Upper lobe of left lung (tissue), 6 donors: ENCODE measurements at regions not wholly inside any gene's neighbourhood (a gene's known extent, or its start where the extent isn't known, plus 50 kb on each side); places are given as distances from the start of the nearest gene placed in this dataset.
"Not testable (repeated sequence)": the region's sequence is repeated elsewhere in the genome, so short reads cannot be mapped to it uniquely, and the experiment has no call there.

Source experiments
- ATAC-seq, 2 donors: fragments of 200-7000 bp; cut with Tn5 transposase; one replicate each; pipeline ENCODE4 v1.9.1; 2022; ENCODE audit warnings: mild to moderate bottlenecking in 2 of 2, moderate library complexity in 2 of 2; ENCODE audit not compliant: low FRiP score in 2 of 2
- DNase-seq, 2 donors: peaks; one replicate each; pipeline ENCODE4 v3.0.0-alpha.2; 2019 to 2020
- H3K27ac ChIP-seq, 4 donors: fragments of 200-600 bp; sonication (generic); one replicate each; pipeline ENCODE4 v1.5.1; 2016 to 2019
- H3K27me3 ChIP-seq, 4 donors: fragments of 200-600 bp; sonication (generic); one replicate each; pipeline ENCODE4 v1.5.1; 2017 to 2019
- H3K36me3 ChIP-seq, 4 donors: fragments of 200-600 bp; sonication (generic); one replicate each; pipeline ENCODE4 v1.5.1; 2016 to 2019
- H3K4me1 ChIP-seq, 4 donors: fragments of 200-600 bp; sonication (generic); one replicate each; pipeline ENCODE4 v1.5.1; 2018 to 2019
- H3K4me3 ChIP-seq, 4 donors: fragments of 200-600 bp; sonication (generic); one replicate each; pipeline ENCODE4 v1.5.1; 2017 to 2019; ENCODE audit warnings: mild to moderate bottlenecking in 2 of 4, moderate library complexity in 1 of 4
- H3K9me3 ChIP-seq, 4 donors: fragments of 200-600 bp; sonication (generic); one replicate each; pipeline ENCODE4 v1.5.1; 2018 to 2019
- EP300 ChIP-seq, 4 donors: sonication (generic); formaldehyde crosslinking; IDR thresholded peaks; one replicate each; pipeline ENCODE4 v1.5.1; 2017; ENCODE audit warnings: antibody characterized with exemption in 4 of 4, control low read depth in 2 of 4
- POLR2A ChIP-seq, 4 donors: fragments of 450-650 bp; IDR thresholded peaks; one replicate each; pipeline ENCODE4 v1.5.1; 2016 to 2017; ENCODE audit warnings: antibody characterized with exemption in 4 of 4, mild to moderate bottlenecking in 2 of 4
- POLR2AphosphoS5 ChIP-seq, 2 donors: sonication (generic); formaldehyde crosslinking; IDR thresholded peaks; one replicate each; pipeline ENCODE4 v1.5.1; 2017; ENCODE audit warnings: antibody characterized with exemption in 2 of 2
- WGBS, 2 donors: methylation state at CpG; one replicate each; pipeline ENCODE4 v1.1.5; 2017 to 2018; 5-methylcytosine and 5-hydroxymethylcytosine counted together
- TF ChIP-seq, protein P1 (sequence below), 6 experiments: fragments of 450-650 bp in 4 of 6; fragments of 200-600 bp in 2 of 6; sonication (generic) in 2 of 6; IDR thresholded peaks; one replicate each; pipeline ENCODE4 v1.5.1; 2016 to 2019; ENCODE audit warnings: antibody characterized with exemption in 6 of 6
- donor health status: DM: no; HTN: no; CAD: no; lungs with moderate emphysema.
- donor health status: DM: no; HTN: yes; CAD: no; lungs with severe emphysema.

DNA sequence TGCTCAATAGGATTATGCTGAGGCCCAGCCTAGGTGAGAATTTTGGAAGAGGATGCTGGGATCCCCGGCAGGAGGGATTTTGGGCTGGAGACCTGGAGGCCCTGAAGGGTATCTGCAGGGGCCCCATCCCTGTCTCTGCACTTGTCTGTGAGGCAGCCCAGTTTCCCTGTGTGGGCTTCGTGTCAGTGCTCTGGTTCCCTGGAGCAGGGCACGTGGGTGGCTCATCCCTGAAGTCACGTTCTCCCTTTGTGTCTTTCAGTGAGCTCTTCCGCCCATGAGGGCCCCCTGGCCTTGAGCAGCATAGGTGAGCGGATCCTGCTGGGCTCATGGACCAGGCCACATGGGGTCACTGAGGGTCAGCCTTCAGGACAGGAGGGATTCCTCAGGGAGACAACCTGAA lies 217.9 kb downstream of the SNRPN start:
- peak in 1 of 2 donors; percentile 15 for DNase-seq
- Histone ChIP-seq H3K36me3 (no peaks in the 10 kb centered on the region), H3K4me1 (no peaks in the 10 kb centered on the region), H3K9me3 (peaks cover 4 to 84% (median 36%) of the 10 kb centered on the region in 4 donors), H3K4me3 (no peak overlapping the region), H3K27me3 (no peaks in the 10 kb centered on the region), H3K27ac (no peak overlapping the region)
- no peak for TF ChIP-seq POLR2A (IDR thresholded peaks at IDR 0.05)
- TF ChIP-seq, protein P1, sequence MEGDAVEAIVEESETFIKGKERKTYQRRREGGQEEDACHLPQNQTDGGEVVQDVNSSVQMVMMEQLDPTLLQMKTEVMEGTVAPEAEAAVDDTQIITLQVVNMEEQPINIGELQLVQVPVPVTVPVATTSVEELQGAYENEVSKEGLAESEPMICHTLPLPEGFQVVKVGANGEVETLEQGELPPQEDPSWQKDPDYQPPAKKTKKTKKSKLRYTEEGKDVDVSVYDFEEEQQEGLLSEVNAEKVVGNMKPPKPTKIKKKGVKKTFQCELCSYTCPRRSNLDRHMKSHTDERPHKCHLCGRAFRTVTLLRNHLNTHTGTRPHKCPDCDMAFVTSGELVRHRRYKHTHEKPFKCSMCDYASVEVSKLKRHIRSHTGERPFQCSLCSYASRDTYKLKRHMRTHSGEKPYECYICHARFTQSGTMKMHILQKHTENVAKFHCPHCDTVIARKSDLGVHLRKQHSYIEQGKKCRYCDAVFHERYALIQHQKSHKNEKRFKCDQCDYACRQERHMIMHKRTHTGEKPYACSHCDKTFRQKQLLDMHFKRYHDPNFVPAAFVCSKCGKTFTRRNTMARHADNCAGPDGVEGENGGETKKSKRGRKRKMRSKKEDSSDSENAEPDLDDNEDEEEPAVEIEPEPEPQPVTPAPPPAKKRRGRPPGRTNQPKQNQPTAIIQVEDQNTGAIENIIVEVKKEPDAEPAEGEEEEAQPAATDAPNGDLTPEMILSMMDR (IDR thresholded peaks at IDR 0.05) = no peak
- no peak for TF ChIP-seq POLR2AphosphoS5 (IDR thresholded peaks at IDR 0.05)
- TF ChIP-seq EP300 (IDR thresholded peaks at IDR 0.05) = no peak
- no peak for ATAC-seq
- WGBS, 2 donors = 87 to 95% methylated on average over 4 to 6 of the region's 6 CpGs

DNA sequence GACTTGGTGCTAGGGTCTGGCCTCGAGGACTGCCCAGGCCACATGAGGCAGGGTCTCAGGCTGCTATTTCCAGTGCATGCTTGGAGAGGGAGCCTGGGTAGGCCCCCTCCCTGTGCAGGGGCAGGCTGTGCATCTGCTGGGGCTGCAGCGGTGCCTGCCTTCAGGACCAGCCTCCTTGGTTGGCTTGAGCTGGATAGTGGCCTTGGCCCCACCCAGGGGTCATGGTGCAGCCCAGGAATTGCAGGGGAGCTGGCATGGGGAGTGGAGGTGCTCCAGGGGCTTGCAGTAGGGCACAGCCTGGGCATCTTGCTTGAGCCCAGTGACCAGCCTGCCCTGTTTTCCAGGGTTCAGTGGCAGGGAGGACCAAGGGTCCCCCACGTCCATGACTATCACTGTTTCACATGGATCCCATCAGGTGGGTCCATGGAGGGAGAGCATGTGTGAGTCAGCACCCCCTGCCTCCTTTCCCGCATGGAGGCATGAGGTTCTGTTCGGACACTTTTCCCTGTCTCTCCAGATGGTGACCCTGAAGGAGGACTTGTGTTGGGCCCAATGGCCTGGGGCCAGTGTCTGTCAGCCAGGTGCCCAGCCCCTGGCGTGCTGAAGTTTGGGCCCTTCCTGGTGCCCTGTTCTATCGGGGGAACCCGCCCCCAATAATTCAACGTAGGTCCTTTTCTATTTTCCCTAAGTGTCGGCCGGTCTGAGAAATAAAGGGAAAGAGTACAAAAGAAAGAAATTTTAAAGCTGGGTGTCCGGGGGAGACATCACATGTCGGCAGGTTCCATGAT lies 218.6 kb downstream of the SNRPN start:
- Histone ChIP-seq H3K4me1 (no peaks in the 10 kb centered on the region), H3K27me3 (no peaks in the 10 kb centered on the region), H3K36me3 (no peaks in the 10 kb centered on the region), H3K4me3 (no peak overlapping the region), H3K27ac (no peak overlapping the region), H3K9me3 (peaks cover 4 to 91% (median 36%) of the 10 kb centered on the region in 4 donors)
- DNase-seq (peak; percentile 9 to 50), ATAC-seq (no peak)
- TF ChIP-seq POLR2A (IDR thresholded peaks at IDR 0.05) (no peak), POLR2AphosphoS5 (IDR thresholded peaks at IDR 0.05) (no peak), EP300 (IDR thresholded peaks at IDR 0.05) (no peak)
- TF ChIP-seq, protein P1 (IDR thresholded peaks at IDR 0.05) = no peak
- WGBS, 2 donors = 91 to 94% methylated on average over 9 to 12 of the region's 13 CpGs

DNA sequence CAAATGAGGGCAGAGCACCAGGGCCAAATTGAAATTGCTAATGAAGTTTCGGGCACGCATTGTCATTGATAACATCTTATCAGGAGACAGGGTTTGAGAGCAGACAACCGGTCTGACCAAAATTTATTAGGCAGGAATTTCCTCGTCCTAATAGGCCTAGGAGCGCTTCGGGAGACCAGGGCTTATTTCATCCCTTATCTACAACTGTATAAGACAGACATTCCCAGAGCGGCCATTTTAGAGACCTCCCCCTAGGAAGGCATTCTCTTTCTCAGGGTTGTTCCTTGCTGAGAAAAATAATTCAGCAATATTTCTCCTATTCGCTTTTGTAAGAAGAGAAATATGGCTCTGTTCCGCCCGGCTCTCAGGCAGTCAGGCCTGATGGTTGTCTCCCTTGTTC lies 219.4 kb downstream of the SNRPN start:
- not testable (repeated sequence) for ATAC-seq, H3K27ac ChIP-seq, H3K4me3 ChIP-seq, H3K27me3 ChIP-seq, H3K36me3 ChIP-seq, DNase-seq, H3K4me1 ChIP-seq
- peaks cover 4 to 94% (median 36%) of the 10 kb centered on the region in 4 donors for H3K9me3 ChIP-seq
- WGBS, 2 donors = 88% methylated on average over 10 of the region's 10 CpGs

DNA sequence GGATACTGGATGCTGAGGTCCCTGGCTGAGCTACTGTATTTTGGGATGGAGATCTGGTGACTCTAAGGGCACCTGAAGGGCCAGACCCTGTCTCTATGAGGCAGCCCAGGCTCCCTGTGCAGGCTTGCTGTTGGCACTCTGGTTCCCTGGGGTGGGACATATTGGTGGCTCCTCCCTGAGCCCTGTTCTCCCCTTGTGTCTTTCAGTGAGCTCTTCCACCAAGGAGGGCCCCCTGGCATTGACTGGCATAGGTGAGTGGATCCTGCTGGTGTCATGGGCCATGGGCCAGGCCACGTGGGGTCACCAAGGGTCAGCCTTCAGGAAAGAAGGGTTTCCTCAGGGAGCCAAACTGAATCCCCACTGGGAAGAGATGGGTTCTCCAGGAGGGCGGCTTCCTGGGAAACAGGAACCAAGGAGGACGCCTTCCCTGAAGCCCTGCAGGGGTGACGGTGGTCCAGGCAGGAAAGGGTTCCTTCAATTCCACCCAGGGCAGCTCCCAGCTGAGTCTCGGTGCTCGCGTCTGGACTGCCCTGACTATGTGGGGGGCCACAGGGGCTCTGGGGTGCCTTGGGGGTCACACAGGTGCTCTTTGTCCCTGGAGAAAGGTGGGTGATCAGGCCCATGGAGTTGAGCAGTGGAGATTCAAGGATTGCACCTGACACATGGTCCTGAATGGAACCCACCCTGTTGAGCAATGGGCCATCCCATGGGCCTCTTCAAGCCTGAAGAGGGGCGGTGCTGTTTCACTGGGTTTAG lies 220.4 kb downstream of the SNRPN start:
- H3K36me3 ChIP-seq = no peaks in the 10 kb centered on the region
- WGBS, 2 donors = 82 to 93% methylated on average over 3 to 8 of the region's 8 CpGs
- H3K4me3 ChIP-seq = no peak overlapping the region
- TF ChIP-seq POLR2AphosphoS5 (IDR thresholded peaks at IDR 0.05) (no peak), POLR2A (IDR thresholded peaks at IDR 0.05) (no peak), EP300 (IDR thresholded peaks at IDR 0.05) (no peak)
- TF ChIP-seq, protein P1 (IDR thresholded peaks at IDR 0.05) = no peak
- H3K27me3 ChIP-seq = no peaks in the 10 kb centered on the region
- peaks cover 4 to 97% (median 36%) of the 10 kb centered on the region in 4 donors for H3K9me3 ChIP-seq
- no peak overlapping the region for H3K27ac ChIP-seq
- ATAC-seq = no peak
- no peaks in the 10 kb centered on the region for H3K4me1 ChIP-seq
- DNase-seq = peak in 1 of 2 donors; percentile 7

DNA sequence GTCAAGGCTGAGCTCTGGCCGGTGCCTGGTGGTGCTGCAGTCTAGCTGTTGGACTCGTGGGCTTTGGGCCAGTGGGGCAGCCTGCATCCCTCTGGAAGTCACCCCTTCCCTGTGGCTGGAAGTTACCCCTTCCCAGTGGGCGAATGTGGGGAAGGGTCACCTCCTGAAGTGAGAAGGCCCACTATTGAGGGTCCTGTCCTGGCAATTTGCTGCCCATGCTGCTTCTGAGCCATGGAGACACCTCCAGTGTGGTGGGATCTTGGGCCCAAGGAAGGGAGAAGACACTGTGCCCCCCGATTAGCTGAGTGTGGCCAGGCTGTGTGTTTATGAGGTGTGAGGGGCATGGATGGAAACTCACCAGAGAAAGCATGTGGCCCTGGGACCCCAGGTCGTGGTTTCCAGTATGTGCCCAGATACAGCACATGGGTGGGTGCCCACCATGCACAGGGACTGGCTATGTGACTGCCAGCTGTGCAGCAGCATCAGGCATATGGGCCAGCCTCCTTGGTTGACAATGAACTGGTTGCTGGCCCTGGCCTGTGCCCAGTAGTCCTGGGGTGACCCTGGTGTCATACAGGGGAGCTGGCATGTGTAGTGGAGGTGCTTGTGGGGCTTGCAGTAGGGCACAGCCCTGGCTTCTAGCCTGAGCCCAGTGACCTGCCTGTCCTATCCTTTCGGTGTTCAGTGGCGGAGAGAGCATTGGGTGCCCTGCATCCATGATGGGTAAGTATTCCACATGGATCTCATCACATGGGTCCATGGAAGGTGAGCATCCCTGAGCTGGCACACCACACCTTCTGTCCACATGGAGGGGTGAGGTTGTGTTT lies 221.2 kb downstream of the SNRPN start:
- H3K27me3 ChIP-seq = no peaks in the 10 kb centered on the region
- WGBS, 2 donors = 84% methylated on average over 7 of the region's 7 CpGs; no CpG with 5 or more reads in 1 of the 2 donors
- H3K27ac ChIP-seq = no peak overlapping the region
- no peaks in the 10 kb centered on the region for H3K36me3 ChIP-seq
- no peak overlapping the region for H3K4me3 ChIP-seq
- ATAC-seq = no peak
- peak in 1 of 2 donors; percentile 20 for DNase-seq
- no peak for TF ChIP-seq POLR2A (IDR thresholded peaks at IDR 0.05)
- TF ChIP-seq EP300 (IDR thresholded peaks at IDR 0.05) = no peak
- TF ChIP-seq POLR2AphosphoS5 (IDR thresholded peaks at IDR 0.05) = no peak
- TF ChIP-seq, protein P1 (IDR thresholded peaks at IDR 0.05) = no peak
- H3K9me3 ChIP-seq = peaks cover 4 to 95% (median 38%) of the 10 kb centered on the region in 4 donors
- no peaks in the 10 kb centered on the region for H3K4me1 ChIP-seq
